B cell (primary cell): ENCODE measurements at regions not wholly inside any gene's neighbourhood (a gene's known extent, or its start where the extent isn't known, plus 50 kb on each side); places are given as distances from the start of the nearest gene placed in this dataset.
"Not testable (repeated sequence)": the region's sequence is repeated elsewhere in the genome, so short reads cannot be mapped to it uniquely, and the experiment has no call there.

Experiments
- EZH2 ChIP-seq: IDR thresholded peaks from 2 replicates; pipeline ENCODE4 v1.6.1; 2012; ENCODE audit warnings: borderline replicate concordance, low read depth, mild to moderate bottlenecking, moderate library complexity, low read length; ENCODE audit not compliant: insufficient read depth, poor library complexity, severe bottlenecking
- TF ChIP-seq, protein P1 (sequence below): fragments of 200-600 bp; IDR thresholded peaks from one replicate; pipeline ENCODE4 v1.8.0; 2022; ENCODE audit warnings: antibody characterized with exemption, mild to moderate bottlenecking

DNA sequence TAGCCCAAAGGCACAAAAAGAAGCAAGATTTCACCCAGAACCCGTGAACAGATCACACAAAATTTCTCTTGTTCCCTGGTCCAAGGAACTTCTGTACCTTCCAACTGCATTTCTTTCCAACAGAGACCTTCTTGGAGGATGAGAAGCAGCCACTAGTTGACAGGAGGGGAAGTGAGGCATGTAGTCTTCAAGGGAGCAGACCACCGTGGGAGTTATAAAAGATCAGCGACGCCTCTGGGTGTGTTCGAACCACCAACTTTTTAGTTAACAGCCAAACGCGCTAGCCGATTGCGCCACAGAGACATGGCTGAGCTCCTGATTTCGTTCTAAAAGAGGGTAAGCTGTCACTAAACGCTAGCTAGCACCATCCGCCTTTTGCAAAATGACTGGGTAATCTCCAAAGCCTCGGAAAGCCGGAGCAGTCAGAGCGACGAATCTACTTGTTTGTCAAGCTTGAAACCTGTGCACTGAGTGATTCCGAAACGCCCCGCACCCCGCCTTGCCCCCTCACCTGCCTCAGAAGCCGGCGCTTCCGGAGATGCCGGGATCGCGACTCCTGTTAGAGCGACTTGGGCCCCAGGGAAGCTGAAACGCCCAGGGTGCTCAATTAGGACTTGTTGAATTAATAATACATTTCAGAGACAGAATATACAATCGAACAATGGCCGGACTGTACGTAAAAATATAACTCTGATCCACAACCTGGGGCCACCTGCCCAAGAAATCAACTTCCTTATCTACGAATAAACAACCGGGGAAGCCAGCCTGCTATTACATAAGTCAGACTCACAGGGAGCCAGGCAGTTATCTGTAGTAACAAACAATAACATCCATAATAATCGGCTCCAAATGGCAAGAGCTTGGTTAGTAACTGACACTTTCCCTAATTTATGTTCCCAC, 140.1 kb downstream of the FAM72C start:
- TF ChIP-seq, protein P1, sequence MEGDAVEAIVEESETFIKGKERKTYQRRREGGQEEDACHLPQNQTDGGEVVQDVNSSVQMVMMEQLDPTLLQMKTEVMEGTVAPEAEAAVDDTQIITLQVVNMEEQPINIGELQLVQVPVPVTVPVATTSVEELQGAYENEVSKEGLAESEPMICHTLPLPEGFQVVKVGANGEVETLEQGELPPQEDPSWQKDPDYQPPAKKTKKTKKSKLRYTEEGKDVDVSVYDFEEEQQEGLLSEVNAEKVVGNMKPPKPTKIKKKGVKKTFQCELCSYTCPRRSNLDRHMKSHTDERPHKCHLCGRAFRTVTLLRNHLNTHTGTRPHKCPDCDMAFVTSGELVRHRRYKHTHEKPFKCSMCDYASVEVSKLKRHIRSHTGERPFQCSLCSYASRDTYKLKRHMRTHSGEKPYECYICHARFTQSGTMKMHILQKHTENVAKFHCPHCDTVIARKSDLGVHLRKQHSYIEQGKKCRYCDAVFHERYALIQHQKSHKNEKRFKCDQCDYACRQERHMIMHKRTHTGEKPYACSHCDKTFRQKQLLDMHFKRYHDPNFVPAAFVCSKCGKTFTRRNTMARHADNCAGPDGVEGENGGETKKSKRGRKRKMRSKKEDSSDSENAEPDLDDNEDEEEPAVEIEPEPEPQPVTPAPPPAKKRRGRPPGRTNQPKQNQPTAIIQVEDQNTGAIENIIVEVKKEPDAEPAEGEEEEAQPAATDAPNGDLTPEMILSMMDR, result not testable (repeated sequence)
- not testable (repeated sequence) for TF ChIP-seq EZH2
